ENCODE measurements at regions not wholly inside any gene's neighbourhood (a gene's known extent, or its start where the extent isn't known, plus 50 kb on each side); places are given as distances from the start of the nearest gene placed in this dataset.

DNA sequence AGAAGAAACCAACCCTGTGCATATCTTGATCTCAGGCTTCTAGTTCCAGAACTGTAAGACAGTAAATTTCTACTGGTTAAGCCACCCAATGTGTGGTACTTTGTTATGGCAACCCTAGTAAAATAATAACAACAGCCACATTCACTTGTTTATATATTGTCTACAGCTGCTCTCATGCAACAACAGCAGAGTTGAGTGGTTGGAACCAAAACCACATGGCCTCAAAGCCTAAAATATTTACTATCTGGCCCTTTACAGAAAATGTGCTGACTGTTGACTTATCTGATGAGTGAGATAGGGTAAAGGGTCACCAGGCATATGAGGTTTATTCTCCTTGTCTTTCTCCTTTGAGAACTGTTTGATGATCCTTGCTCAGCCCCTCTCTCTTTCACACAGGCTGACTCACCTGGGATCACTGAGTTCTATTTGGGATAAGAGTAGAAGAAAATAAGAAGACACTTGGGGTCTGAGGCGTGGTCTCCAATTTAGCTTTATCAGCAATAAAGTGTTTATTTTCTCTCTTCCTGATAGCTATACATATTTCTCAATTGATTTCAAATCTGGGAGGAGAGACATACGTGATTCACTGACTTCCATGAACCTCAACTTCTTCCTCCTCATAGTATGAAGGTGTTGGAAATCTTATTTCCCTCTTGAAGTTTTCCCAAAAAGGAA lies 227.5 kb upstream of the STARD13 start (continued):
- TF ChIP-seq CREB1 (CRISPR knock-in tag; IDR thresholded peaks at IDR 0.05): no peak
- TF ChIP-seq ZNF121 (CRISPR knock-in tag; IDR thresholded peaks at IDR 0.05): no peak

DNA sequence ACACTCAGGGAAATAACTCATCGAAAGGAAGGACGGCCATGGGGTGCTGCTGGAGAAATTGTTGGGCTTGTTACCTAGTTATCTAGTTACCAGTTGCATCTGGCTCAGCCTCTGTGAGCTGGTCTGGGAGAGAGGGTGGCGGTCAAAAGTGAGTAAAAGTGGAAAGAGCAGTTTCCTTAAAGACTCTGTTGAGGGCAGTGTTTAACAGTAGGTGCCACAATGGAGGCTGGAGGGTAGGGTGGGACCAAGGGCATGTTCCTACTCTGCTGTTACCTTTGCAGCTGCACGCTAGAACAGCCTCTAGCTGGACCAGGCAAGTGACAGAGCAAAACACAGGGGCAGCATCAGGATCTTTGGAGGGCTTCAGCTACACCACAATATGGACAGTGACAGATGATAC lies 228.8 kb upstream of the STARD13 start:
- Mint-ChIP-seq H3K36me3 (no peaks in the 10 kb centered on the region), H3K27me3 (ENCODE audit: low read depth) (no peaks in the 10 kb centered on the region), H3K9me3 (no peaks in the 10 kb centered on the region), H3K27ac (peak overlapping the region; percentile 20), H3K4me1 (peaks cover 32% of the 10 kb centered on the region), H3K4me3 (no peak overlapping the region)
- ChIA-PET POLR2A (interaction anchor here (1.2 kb wide), 1 partner anchor 30 kb away, joined by 3 read pairs; no protein-coding TSS in a partner anchor), CTCF (interaction anchor here (1.0 to 1.5 kb wide), 3 partner anchors 24 to 209 kb away, joined by 3 to 11 read pairs (median 7); no protein-coding TSS in a partner anchor)
- DNase-seq (ENCODE audit: low spot score): peak; percentile 29
- ATAC-seq: peak; percentile 93
- TF ChIP-seq ZNF232 (CRISPR knock-in tag; IDR thresholded peaks at IDR 0.05): no peak

DNA sequence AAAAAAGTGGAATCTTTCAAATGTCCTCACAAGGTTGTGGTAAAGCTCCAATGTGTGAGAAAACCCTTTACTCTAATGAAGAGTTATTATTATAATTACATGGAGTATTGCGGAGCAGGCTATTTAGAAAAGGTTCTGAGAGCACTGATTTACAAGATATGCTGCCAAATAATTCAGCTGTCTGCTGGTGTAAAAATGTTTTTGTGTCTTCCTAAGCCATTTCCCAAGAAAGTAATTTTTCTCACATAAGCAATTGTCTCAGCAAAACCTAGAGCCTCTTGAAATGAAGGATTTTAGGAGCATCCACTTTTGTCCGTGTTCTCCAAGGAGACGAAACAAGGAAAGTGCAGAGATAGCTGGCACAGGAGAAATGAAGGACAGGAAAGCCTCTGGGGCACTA lies 229.6 kb upstream of the STARD13 start:
- H3K27ac Mint-ChIP-seq: no peak overlapping the region
- H3K36me3 Mint-ChIP-seq: no peaks in the 10 kb centered on the region
- ChIA-PET POLR2A (interaction anchor here (1.2 kb wide), 1 partner anchor 29 kb away, joined by 3 read pairs; no protein-coding TSS in a partner anchor), CTCF (interaction anchor here (1.0 to 1.5 kb wide), 3 partner anchors 25 to 209 kb away, joined by 3 to 11 read pairs (median 7); no protein-coding TSS in a partner anchor)
- no peaks in the 10 kb centered on the region for H3K9me3 Mint-ChIP-seq
- TF ChIP-seq PRRX2 (CRISPR knock-in tag; IDR thresholded peaks at IDR 0.05) (no peak), GABPB1 (CRISPR knock-in tag; IDR thresholded peaks at IDR 0.05) (no peak), ATF1 (CRISPR knock-in tag; IDR thresholded peaks at IDR 0.05) (no peak), NFATC4 (CRISPR knock-in tag; IDR thresholded peaks at IDR 0.05) (no peak), TEAD4 (CRISPR knock-in tag; IDR thresholded peaks at IDR 0.05) (no peak), ELF4 (CRISPR knock-in tag; IDR thresholded peaks at IDR 0.05; ENCODE audit: low read depth) (no peak), NR1H2 (CRISPR knock-in tag; IDR thresholded peaks at IDR 0.05) (no peak), FOXJ3 (CRISPR knock-in tag; IDR thresholded peaks at IDR 0.05; ENCODE audit: borderline replicate concordance) (no peak), JUN (CRISPR knock-in tag; IDR thresholded peaks at IDR 0.05) (no peak)
- TF ChIP-seq, protein P1, sequence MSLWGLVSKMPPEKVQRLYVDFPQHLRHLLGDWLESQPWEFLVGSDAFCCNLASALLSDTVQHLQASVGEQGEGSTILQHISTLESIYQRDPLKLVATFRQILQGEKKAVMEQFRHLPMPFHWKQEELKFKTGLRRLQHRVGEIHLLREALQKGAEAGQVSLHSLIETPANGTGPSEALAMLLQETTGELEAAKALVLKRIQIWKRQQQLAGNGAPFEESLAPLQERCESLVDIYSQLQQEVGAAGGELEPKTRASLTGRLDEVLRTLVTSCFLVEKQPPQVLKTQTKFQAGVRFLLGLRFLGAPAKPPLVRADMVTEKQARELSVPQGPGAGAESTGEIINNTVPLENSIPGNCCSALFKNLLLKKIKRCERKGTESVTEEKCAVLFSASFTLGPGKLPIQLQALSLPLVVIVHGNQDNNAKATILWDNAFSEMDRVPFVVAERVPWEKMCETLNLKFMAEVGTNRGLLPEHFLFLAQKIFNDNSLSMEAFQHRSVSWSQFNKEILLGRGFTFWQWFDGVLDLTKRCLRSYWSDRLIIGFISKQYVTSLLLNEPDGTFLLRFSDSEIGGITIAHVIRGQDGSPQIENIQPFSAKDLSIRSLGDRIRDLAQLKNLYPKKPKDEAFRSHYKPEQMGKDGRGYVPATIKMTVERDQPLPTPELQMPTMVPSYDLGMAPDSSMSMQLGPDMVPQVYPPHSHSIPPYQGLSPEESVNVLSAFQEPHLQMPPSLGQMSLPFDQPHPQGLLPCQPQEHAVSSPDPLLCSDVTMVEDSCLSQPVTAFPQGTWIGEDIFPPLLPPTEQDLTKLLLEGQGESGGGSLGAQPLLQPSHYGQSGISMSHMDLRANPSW (CRISPR knock-in tag; conservative IDR thresholded peaks at IDR 0.05; ENCODE audit: low read depth): no peak
- TF ChIP-seq, protein P2, sequence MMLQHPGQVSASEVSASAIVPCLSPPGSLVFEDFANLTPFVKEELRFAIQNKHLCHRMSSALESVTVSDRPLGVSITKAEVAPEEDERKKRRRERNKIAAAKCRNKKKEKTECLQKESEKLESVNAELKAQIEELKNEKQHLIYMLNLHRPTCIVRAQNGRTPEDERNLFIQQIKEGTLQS (CRISPR knock-in tag; conservative IDR thresholded peaks at IDR 0.05): no peak
- no peak overlapping the region for H3K4me3 Mint-ChIP-seq
- DNase-seq (ENCODE audit: low spot score) (no peak), ATAC-seq (no peak)
- H3K4me1 Mint-ChIP-seq: peaks cover 33% of the 10 kb centered on the region
- no peaks in the 10 kb centered on the region for H3K27me3 Mint-ChIP-seq (ENCODE audit: low read depth)

DNA sequence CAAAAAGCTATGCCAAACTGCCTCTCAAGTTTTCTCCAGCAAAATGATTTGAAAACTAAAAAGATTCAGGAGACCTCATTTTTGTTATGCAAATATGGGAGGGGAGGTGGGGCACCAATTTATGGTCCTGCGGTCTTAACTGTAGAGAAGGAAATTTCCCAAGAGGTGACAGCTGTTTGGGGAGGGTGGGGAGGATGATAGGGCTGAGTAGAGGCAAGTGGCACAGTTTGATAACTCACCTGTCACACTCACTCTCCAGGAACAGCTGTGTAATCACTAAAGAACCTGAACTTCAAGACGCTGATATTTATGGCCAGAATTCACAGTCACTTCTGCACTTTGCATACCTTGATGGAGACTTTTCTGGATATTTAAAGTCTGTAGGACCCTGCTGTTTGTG lies 232.9 kb upstream of the STARD13 start:
- H3K27me3 Mint-ChIP-seq (ENCODE audit: low read depth): no peaks in the 10 kb centered on the region
- peaks cover 53% of the 10 kb centered on the region for H3K4me1 Mint-ChIP-seq
- no peak for DNase-seq (ENCODE audit: low spot score)
- no peaks in the 10 kb centered on the region for H3K9me3 Mint-ChIP-seq
- TF ChIP-seq, protein P3, sequence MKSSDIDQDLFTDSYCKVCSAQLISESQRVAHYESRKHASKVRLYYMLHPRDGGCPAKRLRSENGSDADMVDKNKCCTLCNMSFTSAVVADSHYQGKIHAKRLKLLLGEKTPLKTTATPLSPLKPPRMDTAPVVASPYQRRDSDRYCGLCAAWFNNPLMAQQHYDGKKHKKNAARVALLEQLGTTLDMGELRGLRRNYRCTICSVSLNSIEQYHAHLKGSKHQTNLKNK (CRISPR knock-in tag; IDR thresholded peaks at IDR 0.05): no peak
- TF ChIP-seq ESRRA (CRISPR knock-in tag; IDR thresholded peaks at IDR 0.05; ENCODE audit: borderline replicate concordance) (no peak), NFE2L1 (CRISPR knock-in tag; IDR thresholded peaks at IDR 0.05) (no peak), MXD4 (CRISPR knock-in tag; IDR thresholded peaks at IDR 0.05; ENCODE audit: borderline replicate concordance) (no peak), JAZF1 (CRISPR knock-in tag; IDR thresholded peaks at IDR 0.05) (no peak), EMX1 (CRISPR knock-in tag; IDR thresholded peaks at IDR 0.05) (no peak), ZNF423 (CRISPR knock-in tag; IDR thresholded peaks at IDR 0.05) (no peak)
- TF ChIP-seq, protein P4, sequence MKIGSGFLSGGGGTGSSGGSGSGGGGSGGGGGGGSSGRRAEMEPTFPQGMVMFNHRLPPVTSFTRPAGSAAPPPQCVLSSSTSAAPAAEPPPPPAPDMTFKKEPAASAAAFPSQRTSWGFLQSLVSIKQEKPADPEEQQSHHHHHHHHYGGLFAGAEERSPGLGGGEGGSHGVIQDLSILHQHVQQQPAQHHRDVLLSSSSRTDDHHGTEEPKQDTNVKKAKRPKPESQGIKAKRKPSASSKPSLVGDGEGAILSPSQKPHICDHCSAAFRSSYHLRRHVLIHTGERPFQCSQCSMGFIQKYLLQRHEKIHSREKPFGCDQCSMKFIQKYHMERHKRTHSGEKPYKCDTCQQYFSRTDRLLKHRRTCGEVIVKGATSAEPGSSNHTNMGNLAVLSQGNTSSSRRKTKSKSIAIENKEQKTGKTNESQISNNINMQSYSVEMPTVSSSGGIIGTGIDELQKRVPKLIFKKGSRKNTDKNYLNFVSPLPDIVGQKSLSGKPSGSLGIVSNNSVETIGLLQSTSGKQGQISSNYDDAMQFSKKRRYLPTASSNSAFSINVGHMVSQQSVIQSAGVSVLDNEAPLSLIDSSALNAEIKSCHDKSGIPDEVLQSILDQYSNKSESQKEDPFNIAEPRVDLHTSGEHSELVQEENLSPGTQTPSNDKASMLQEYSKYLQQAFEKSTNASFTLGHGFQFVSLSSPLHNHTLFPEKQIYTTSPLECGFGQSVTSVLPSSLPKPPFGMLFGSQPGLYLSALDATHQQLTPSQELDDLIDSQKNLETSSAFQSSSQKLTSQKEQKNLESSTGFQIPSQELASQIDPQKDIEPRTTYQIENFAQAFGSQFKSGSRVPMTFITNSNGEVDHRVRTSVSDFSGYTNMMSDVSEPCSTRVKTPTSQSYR (CRISPR knock-in tag; IDR thresholded peaks at IDR 0.05): no peak
- 0 out of 2 replicates have a peak overlapping the region, but pooled peaks have one; percentile 12 for H3K27ac Mint-ChIP-seq
- no peak for ATAC-seq
- ChIA-PET POLR2A (interaction anchor here (0.6 kb wide), 1 partner anchor 1994 kb away, joined by 3 read pairs; no protein-coding TSS in a partner anchor), CTCF (no interaction called here)
- H3K36me3 Mint-ChIP-seq: no peaks in the 10 kb centered on the region
- H3K4me3 Mint-ChIP-seq: no peak overlapping the region
